Stimulated activated CD8-positive, alpha-beta memory T cell treated with anti-CD3 and anti-CD28 coated beads, Interleukin-2, amount 100 ng/mL, for 48 hours (primary cell): ENCODE measurements at regions not wholly inside any gene's neighbourhood (a gene's known extent, or its start where the extent isn't known, plus 50 kb on each side); places are given as distances from the start of the nearest gene placed in this dataset.

Experiments used
- DNase-seq, 2 donors: peaks; one replicate each; pipeline ENCODE4 v3.0.0-alpha.2; 2020; ENCODE audit warnings: low read depth in 2 of 2

- DNase-seq, result no peak
Measured at GRCh38 chr4:123573866-123574508, 177.4 kb downstream of the SPRY1 start.

GRCh38 chr4:123575291-123575690 is 178.7 kb downstream of the SPRY1 start:
- DNase-seq, result no peak

- no peak for DNase-seq
Measured at GRCh38 chr4:123577225-123577906, 180.8 kb downstream of the SPRY1 start.

- no peak for DNase-seq
Measured at GRCh38 chr4:123578276-123579029, 181.9 kb downstream of the SPRY1 start.

GRCh38 chr4:123579961-123580360 is 183.4 kb downstream of the SPRY1 start:
- no peak for DNase-seq

GRCh38 chr4:123580981-123581664 is 184.5 kb downstream of the SPRY1 start:
- no peak for DNase-seq

- no peak for DNase-seq
Measured at GRCh38 chr4:123581802-123582201, 185.2 kb downstream of the SPRY1 start.

GRCh38 chr4:123583043-123583442 is 186.4 kb downstream of the SPRY1 start:
- no peak for DNase-seq

- DNase-seq, result no peak
Measured at GRCh38 chr4:123585111-123585510, 188.5 kb downstream of the SPRY1 start.

GRCh38 chr4:123587983-123588494 is 191.4 kb downstream of the SPRY1 start:
- no peak for DNase-seq

GRCh38 chr4:123588631-123589241 is 192.1 kb downstream of the SPRY1 start:
- no peak for DNase-seq

- DNase-seq, result no peak
Measured at GRCh38 chr4:123589301-123589700, 192.7 kb downstream of the SPRY1 start.

GRCh38 chr4:123591875-123592274 is 195.3 kb downstream of the SPRY1 start:
- DNase-seq, result no peak

- DNase-seq, result no peak
Measured at GRCh38 chr4:123593655-123594054, 197.1 kb downstream of the SPRY1 start.

GRCh38 chr4:123596805-123597204 is 200.2 kb downstream of the SPRY1 start:
- DNase-seq, result no peak

- no peak for DNase-seq
Measured at GRCh38 chr4:123597586-123597985, 201.0 kb downstream of the SPRY1 start.

- no peak for DNase-seq
Measured at GRCh38 chr4:123598331-123598730, 201.7 kb downstream of the SPRY1 start.

- DNase-seq, result no peak
Measured at GRCh38 chr4:123599061-123599919, 202.7 kb downstream of the SPRY1 start.

- peak in 1 of 2 donors; percentile 23 for DNase-seq
Measured at GRCh38 chr4:123599920-123600810, 203.6 kb downstream of the SPRY1 start.
